Right lobe of liver (tissue), 6 donors: ENCODE measurements at regions not wholly inside any gene's neighbourhood (a gene's known extent, or its start where the extent isn't known, plus 50 kb on each side); places are given as distances from the start of the nearest gene placed in this dataset.

ENCODE experiments used
- ATAC-seq, 4 donors: fragments of 200-7000 bp; cut with Tn5 transposase; one replicate each; pipeline ENCODE4 v1.9.1; 2020; ENCODE audit warnings: mild to moderate bottlenecking in 4 of 4, moderate library complexity in 4 of 4
- DNase-seq, 3 donors: peaks; one replicate each; pipeline ENCODE4 v3.0.0-alpha.2; 2020
- H3K27ac ChIP-seq, 3 donors: fragments of 200-600 bp; one replicate each; pipeline ENCODE4 v1.8.0; 2022
- H3K27me3 ChIP-seq, 2 donors: fragments of 200-600 bp; one replicate each; pipeline ENCODE4 v1.8.0; 2022
- H3K36me3 ChIP-seq, 4 donors: fragments of 200-600 bp; sonication (generic) in 1 of 4; one replicate each; pipeline versions ENCODE4 v1.5.1 to v1.8.0; 2017 to 2022; ENCODE audit warnings: control low read depth in 1 of 4
- H3K4me1 ChIP-seq, 4 donors: fragments of 200-600 bp; sonication (generic) in 1 of 4; one replicate each; pipeline versions ENCODE4 v1.5.1 to v1.8.0; 2017 to 2022; ENCODE audit warnings: control low read depth in 1 of 4
- H3K4me3 ChIP-seq, 3 donors: fragments of 200-600 bp; one replicate each; pipeline ENCODE4 v1.8.0; 2022
- H3K9me3 ChIP-seq, 4 donors: fragments of 200-600 bp; sonication (generic) in 1 of 4; one replicate each; pipeline versions ENCODE4 v1.5.1 to v1.8.0; 2017 to 2022; ENCODE audit warnings: control low read depth in 1 of 4
- CTCF ChIP-seq, 4 donors: fragments of 200-600 bp in 3 of 4; fragments of 450-650 bp in 1 of 4; IDR thresholded peaks; one replicate each; pipeline versions ENCODE4 v1.5.1 to v1.8.0; 2016 to 2022; ENCODE audit warnings: antibody characterized with exemption in 4 of 4, mild to moderate bottlenecking in 2 of 4
- POLR2A ChIP-seq: fragments of 450-650 bp; IDR thresholded peaks from one replicate; pipeline ENCODE4 v1.6.1; 2017; ENCODE audit warnings: antibody characterized with exemption, mild to moderate bottlenecking
- WGBS: methylation state at CpG from one replicate; pipeline ENCODE4 v1.1.6; 2018; ENCODE audit warnings: low coverage, low lambda C conversion rate; ENCODE audit not compliant: insufficient coverage; ENCODE audit errors: missing lambda C conversion rate; 5-methylcytosine and 5-hydroxymethylcytosine counted together
- intact Hi-C, 2 donors: fragments of 100-400 bp; cut with DNase I; formaldehyde crosslinking; loops; one replicate each; pipeline versions ENCODE4 v1.11.2 to v1.14.1; 2022
- donor health status: DM: no; HTN: yes; CAD: no.
- donor health status: DM: no; HTN: no; CAD: no.
- donor health status: DM: no; HTN: no; CAD: no.
- donor health status: DM: no; HTN: yes; CAD: no.
- donor health status: DM: no; HTN: yes; CAD: no.

GRCh38 chr2:16476866-16477265 lies 188.8 kb downstream of the CYRIA start:
- ATAC-seq (no peak), DNase-seq (no peak)
- Histone ChIP-seq H3K4me1 (no peaks in the 10 kb centered on the region), H3K36me3 (no peaks in the 10 kb centered on the region), H3K27ac (no peak overlapping the region), H3K4me3 (no peak overlapping the region), H3K27me3 (no peaks in the 10 kb centered on the region), H3K9me3 (no peaks in the 10 kb centered on the region)
- WGBS, result 21% methylated on average over 2 of the region's 2 CpGs
- intact Hi-C loops, result no loop called here
- no peak for TF ChIP-seq POLR2A
- no peak for TF ChIP-seq CTCF (IDR thresholded peaks at IDR 0.05)

- TF ChIP-seq CTCF (IDR thresholded peaks at IDR 0.05) (no peak), POLR2A (no peak)
- ATAC-seq (no peak), DNase-seq (no peak)
- Histone ChIP-seq H3K4me3 (no peak overlapping the region), H3K4me1 (no peaks in the 10 kb centered on the region), H3K9me3 (no peaks in the 10 kb centered on the region), H3K27me3 (no peaks in the 10 kb centered on the region), H3K27ac (no peak overlapping the region), H3K36me3 (no peaks in the 10 kb centered on the region)
- 55% methylated on average over 1 of the region's 1 CpG for WGBS
- intact Hi-C loops, result no loop called here
Observed at GRCh38 chr2:16475986-16476567, 189.6 kb downstream of the CYRIA start.

GRCh38 chr2:16475586-16475985 lies 190.0 kb downstream of the CYRIA start:
- no peak for DNase-seq
- no peak for ATAC-seq
- intact Hi-C loops, result no loop called here
- Histone ChIP-seq H3K4me1 (no peaks in the 10 kb centered on the region), H3K9me3 (no peaks in the 10 kb centered on the region), H3K4me3 (no peak overlapping the region), H3K27me3 (no peaks in the 10 kb centered on the region), H3K36me3 (no peaks in the 10 kb centered on the region), H3K27ac (no peak overlapping the region)
- 88% methylated on average over 4 of the region's 4 CpGs for WGBS
- TF ChIP-seq POLR2A (no peak), CTCF (IDR thresholded peaks at IDR 0.05) (no peak)

GRCh38 chr2:16473575-16473974 lies 192.1 kb downstream of the CYRIA start:
- H3K9me3 ChIP-seq, result no peaks in the 10 kb centered on the region
- no peak overlapping the region for H3K27ac ChIP-seq
- ATAC-seq (no peak), DNase-seq (no peak)
- no peaks in the 10 kb centered on the region for H3K36me3 ChIP-seq
- intact Hi-C loops, result no loop called here
- H3K4me3 ChIP-seq, result no peak overlapping the region
- TF ChIP-seq CTCF (IDR thresholded peaks at IDR 0.05), result no peak
- no peak for TF ChIP-seq POLR2A
- no peaks in the 10 kb centered on the region for H3K27me3 ChIP-seq
- no peaks in the 10 kb centered on the region for H3K4me1 ChIP-seq
- 100% methylated on average over 1 of the region's 1 CpG for WGBS

- intact Hi-C loops, result no loop called here
- WGBS, result 62% methylated on average over 1 of the region's 2 CpGs
- ATAC-seq, result no peak
Observed at GRCh38 chr2:16470936-16471490, 194.6 kb downstream of the CYRIA start.

More at GRCh38 chr2:16470936-16471490, 194.6 kb downstream of the CYRIA start:
- Histone ChIP-seq H3K4me3 (no peak overlapping the region), H3K27ac (no peak overlapping the region), H3K27me3 (no peaks in the 10 kb centered on the region), H3K4me1 (no peaks in the 10 kb centered on the region), H3K36me3 (no peaks in the 10 kb centered on the region), H3K9me3 (no peaks in the 10 kb centered on the region)
- no peak for DNase-seq
- no peak for TF ChIP-seq POLR2A
- TF ChIP-seq CTCF (IDR thresholded peaks at IDR 0.05), result no peak
